PC-9 (cell line): ENCODE measurements at regions not wholly inside any gene's neighbourhood (a gene's known extent, or its start where the extent isn't known, plus 50 kb on each side); places are given as distances from the start of the nearest gene placed in this dataset.
A peak's percentile ranks its signal among the peaks of the same experiment; 100 is the strongest.

ENCODE experiments used
- BruUV-seq: library from RNA; stranded (reverse); fragments of 400-500 nt; replicated peaks from 2 replicates; lab custom pipeline; 2021; lab: Mats Ljungman, UMichigan
- CTCF ChIA-PET: fragments of 300-600 bp; sonication (Branson Sonifier 250); formaldehyde crosslinking; loops from one replicate; lab custom pipeline; 2022; ENCODE audit warnings: antibody characterized with exemption; lab: Charles Lee
- POLR2A ChIA-PET: fragments of 300-600 bp; sonication (Branson Sonifier 250); formaldehyde crosslinking; loops from one replicate; lab custom pipeline; 2022; ENCODE audit warnings: antibody characterized with exemption; ENCODE audit not compliant: unreplicated experiment; lab: Charles Lee
- DNase-seq, 2 experiments: peaks; one replicate each; pipeline versions ENCODE4 v3.0.0 to v3.0.0-alpha.2; 2015 to 2022; ENCODE audit warnings: mixed read lengths in 1 of 2
- H2AFZ ChIP-seq: fragments of 200-600 bp; sonication (generic); 2 replicates; pipeline ENCODE4 v1.8.1; 2017; ENCODE audit warnings: antibody characterized with exemption
- H3F3A ChIP-seq: fragments of 200-600 bp; sonication (generic); 2 replicates; pipeline ENCODE4 v1.8.1; 2017; ENCODE audit warnings: antibody characterized with exemption, mild to moderate bottlenecking, low read depth; ENCODE audit not compliant: insufficient read depth
- H3K27ac ChIP-seq: fragments of 200-600 bp; sonication (generic); 2 replicates; pipeline ENCODE4 v1.6.1; 2016; ENCODE audit warnings: mixed run types
- H3K27me3 ChIP-seq: fragments of 200-600 bp; sonication (generic); 2 replicates; pipeline ENCODE4 v1.6.1; 2016; ENCODE audit warnings: low read depth, mixed run types; ENCODE audit not compliant: insufficient read depth
- H3K36me3 ChIP-seq: fragments of 200-600 bp; sonication (generic); 2 replicates; pipeline ENCODE4 v1.6.1; 2016; ENCODE audit warnings: low read depth, mixed run types
- H3K4me1 ChIP-seq: fragments of 200-600 bp; sonication (generic); replicated peaks from 2 replicates; pipeline ENCODE4 v1.6.1; 2016; ENCODE audit warnings: mixed run types; ENCODE audit not compliant: insufficient read depth
- H3K4me2 ChIP-seq: fragments of 200-600 bp; sonication (generic); 2 replicates; pipeline ENCODE4 v1.6.1; 2017; ENCODE audit warnings: mixed run types
- H3K4me3 ChIP-seq: fragments of 200-600 bp; sonication (generic); 2 replicates; pipeline ENCODE4 v1.6.1; 2016; ENCODE audit warnings: mixed run types
- H3K79me2 ChIP-seq: fragments of 200-600 bp; sonication (generic); 2 replicates; pipeline ENCODE4 v1.6.1; 2017; ENCODE audit warnings: low read depth, mixed run types
- H3K9me2 ChIP-seq: fragments of 200-600 bp; sonication (generic); 2 replicates; pipeline ENCODE4 v1.8.1; 2017; ENCODE audit warnings: mild to moderate bottlenecking; ENCODE audit not compliant: insufficient read depth
- H3K9me3 ChIP-seq: fragments of 200-600 bp; sonication (generic); 2 replicates; pipeline ENCODE4 v1.8.1; 2016; ENCODE audit warnings: low read depth; ENCODE audit not compliant: insufficient read depth
- H4K20me1 ChIP-seq: fragments of 200-600 bp; sonication (generic); 2 replicates; pipeline ENCODE4 v1.8.1; 2017; ENCODE audit not compliant: insufficient read depth
- EZH2 ChIP-seq: fragments of 200-600 bp; sonication (generic); IDR thresholded peaks from 2 replicates; pipeline ENCODE4 v1.8.0; 2017; ENCODE audit warnings: antibody characterized with exemption, low read depth
- intact Hi-C: fragments of 100-400 bp; cut with micrococcal nuclease; formaldehyde crosslinking; loops from one replicate; pipeline ENCODE4 v1.10.0; 2022; ENCODE audit not compliant: unreplicated experiment
- TF ChIP-seq, protein P1 (sequence below): fragments of 200-600 bp; sonication (generic); conservative IDR thresholded peaks from 2 replicates; pipeline ENCODE4 v1.6.1; 2017; ENCODE audit warnings: mixed run types, antibody characterized with exemption, mild to moderate bottlenecking, moderate library complexity

GRCh38 chr6:144876689-144877088 is 591.6 kb downstream of the UTRN start:
- no peaks in the 10 kb centered on the region for H3K27me3 ChIP-seq
- H3K79me2 ChIP-seq = no peaks in the 10 kb centered on the region
- CTCF ChIA-PET = no interaction called here
- no peak for DNase-seq
- H4K20me1 ChIP-seq = no peaks in the 10 kb centered on the region
- no peak overlapping the region for H3K27ac ChIP-seq
- no TSS peak for BruUV-seq
- H2AFZ ChIP-seq = no peak overlapping the region
- POLR2A ChIA-PET = no interaction called here
- H3K9me3 ChIP-seq = no peaks in the 10 kb centered on the region; the same call in 1 of the 2 replicates
- H3K4me2 ChIP-seq = no peak overlapping the region
- no peaks in the 10 kb centered on the region for H3K9me2 ChIP-seq
- H3K4me3 ChIP-seq = no peak overlapping the region
- intact Hi-C loops = no loop called here
- H3K36me3 ChIP-seq = no peaks in the 10 kb centered on the region
- TF ChIP-seq, protein P1, sequence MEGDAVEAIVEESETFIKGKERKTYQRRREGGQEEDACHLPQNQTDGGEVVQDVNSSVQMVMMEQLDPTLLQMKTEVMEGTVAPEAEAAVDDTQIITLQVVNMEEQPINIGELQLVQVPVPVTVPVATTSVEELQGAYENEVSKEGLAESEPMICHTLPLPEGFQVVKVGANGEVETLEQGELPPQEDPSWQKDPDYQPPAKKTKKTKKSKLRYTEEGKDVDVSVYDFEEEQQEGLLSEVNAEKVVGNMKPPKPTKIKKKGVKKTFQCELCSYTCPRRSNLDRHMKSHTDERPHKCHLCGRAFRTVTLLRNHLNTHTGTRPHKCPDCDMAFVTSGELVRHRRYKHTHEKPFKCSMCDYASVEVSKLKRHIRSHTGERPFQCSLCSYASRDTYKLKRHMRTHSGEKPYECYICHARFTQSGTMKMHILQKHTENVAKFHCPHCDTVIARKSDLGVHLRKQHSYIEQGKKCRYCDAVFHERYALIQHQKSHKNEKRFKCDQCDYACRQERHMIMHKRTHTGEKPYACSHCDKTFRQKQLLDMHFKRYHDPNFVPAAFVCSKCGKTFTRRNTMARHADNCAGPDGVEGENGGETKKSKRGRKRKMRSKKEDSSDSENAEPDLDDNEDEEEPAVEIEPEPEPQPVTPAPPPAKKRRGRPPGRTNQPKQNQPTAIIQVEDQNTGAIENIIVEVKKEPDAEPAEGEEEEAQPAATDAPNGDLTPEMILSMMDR = no peak
- TF ChIP-seq EZH2 = no peak
- H3F3A ChIP-seq = peaks cover 7% of the 10 kb centered on the region
- H3K4me1 ChIP-seq = peaks cover 13% of the 10 kb centered on the region; the same call in 1 of the 2 replicates

GRCh38 chr6:144877118-144877517 is 592.0 kb downstream of the UTRN start:
- no peaks in the 10 kb centered on the region for H3K36me3 ChIP-seq
- H3K79me2 ChIP-seq = no peaks in the 10 kb centered on the region
- no peaks in the 10 kb centered on the region for H3K9me2 ChIP-seq
- H2AFZ ChIP-seq = no peak overlapping the region
- peaks cover 13% of the 10 kb centered on the region; the same call in 1 of the 2 replicates for H3K4me1 ChIP-seq
- H3K9me3 ChIP-seq = no peaks in the 10 kb centered on the region; the same call in 1 of the 2 replicates
- TF ChIP-seq, protein P1 = no peak
- TF ChIP-seq EZH2 = no peak
- POLR2A ChIA-PET = no interaction called here
- no peaks in the 10 kb centered on the region for H4K20me1 ChIP-seq
- CTCF ChIA-PET = no interaction called here
- no peak overlapping the region for H3K27ac ChIP-seq
- no peak for DNase-seq
- peaks cover 7% of the 10 kb centered on the region for H3F3A ChIP-seq
- no peak overlapping the region for H3K4me3 ChIP-seq
- H3K27me3 ChIP-seq = no peaks in the 10 kb centered on the region
- intact Hi-C loops = no loop called here
- no TSS peak for BruUV-seq
- H3K4me2 ChIP-seq = no peak overlapping the region

GRCh38 chr6:144878577-144878976 is 593.4 kb downstream of the UTRN start:
- intact Hi-C loops = no loop called here
- peaks cover 10% of the 10 kb centered on the region; the same call in 1 of the 2 replicates for H3K4me1 ChIP-seq
- peak overlapping the region; percentile 65 for H3K27ac ChIP-seq
- DNase-seq = no peak
- CTCF ChIA-PET = no interaction called here
- POLR2A ChIA-PET = no interaction called here
- peaks cover 7% of the 10 kb centered on the region for H3F3A ChIP-seq
- no peaks in the 10 kb centered on the region for H3K79me2 ChIP-seq
- no peaks in the 10 kb centered on the region for H4K20me1 ChIP-seq
- H3K36me3 ChIP-seq = no peaks in the 10 kb centered on the region
- H3K4me3 ChIP-seq = no peak overlapping the region
- BruUV-seq = no TSS peak
- no peaks in the 10 kb centered on the region for H3K27me3 ChIP-seq
- TF ChIP-seq, protein P1 = no peak
- no peak for TF ChIP-seq EZH2
- no peaks in the 10 kb centered on the region; the same call in 1 of the 2 replicates for H3K9me3 ChIP-seq
- H2AFZ ChIP-seq = no peak overlapping the region
- H3K9me2 ChIP-seq = no peaks in the 10 kb centered on the region
- no peak overlapping the region; the same call in 1 of the 2 replicates for H3K4me2 ChIP-seq
